ENCODE measurements at regions not wholly inside any gene's neighbourhood (a gene's known extent, or its start where the extent isn't known, plus 50 kb on each side); places are given as distances from the start of the nearest gene placed in this dataset.

GRCh38 chr5:34570143-34570542, 86.0 kb upstream of the RAI14 start:
- DNase-seq: no peak

GRCh38 chr5:34570721-34571676, 85.1 kb upstream of the RAI14 start:
- DNase-seq: no peak

GRCh38 chr5:34571677-34572041, 84.5 kb upstream of the RAI14 start:
- DNase-seq: no peak

GRCh38 chr5:34574936-34575467, 81.1 kb upstream of the RAI14 start:
- DNase-seq: no peak

- DNase-seq: no peak
Measured at GRCh38 chr5:34576891-34577666, 79.0 kb upstream of the RAI14 start.

GRCh38 chr5:34578962-34579361, 77.2 kb upstream of the RAI14 start:
- DNase-seq: no peak

- DNase-seq: no peak
Measured at GRCh38 chr5:34580983-34581382, 75.1 kb upstream of the RAI14 start.

- no peak for DNase-seq
Measured at GRCh38 chr5:34582371-34582770, 73.8 kb upstream of the RAI14 start.

GRCh38 chr5:34583167-34583566, 73.0 kb upstream of the RAI14 start:
- DNase-seq: no peak

- DNase-seq: no peak
Measured at GRCh38 chr5:34584165-34584564, 72.0 kb upstream of the RAI14 start.

- DNase-seq: no peak
Measured at GRCh38 chr5:34585601-34586104, 70.5 kb upstream of the RAI14 start.

- DNase-seq: no peak
Measured at GRCh38 chr5:34586117-34586885, 69.8 kb upstream of the RAI14 start.

GRCh38 chr5:34587355-34588241, 68.5 kb upstream of the RAI14 start:
- no peak for DNase-seq

- DNase-seq: no peak
Measured at GRCh38 chr5:34589832-34590231, 66.3 kb upstream of the RAI14 start.

- DNase-seq: no peak
Measured at GRCh38 chr5:34591723-34592122, 64.4 kb upstream of the RAI14 start.

GRCh38 chr5:34597034-34598027, 58.8 kb upstream of the RAI14 start:
- DNase-seq: no peak

GRCh38 chr5:34598177-34598794, 57.8 kb upstream of the RAI14 start:
- DNase-seq: peak; percentile 61

GRCh38 chr5:34599471-34600117, 56.5 kb upstream of the RAI14 start:
- DNase-seq: no peak

GRCh38 chr5:34600118-34600493, 56.0 kb upstream of the RAI14 start:
- DNase-seq: no peak

Measured in NCI-H2227 treated with DMSO at 0.1 percent for 48 hours (cell line).